Ureter (tissue), 1 donor: ENCODE measurements at regions not wholly inside any gene's neighbourhood (a gene's known extent, or its start where the extent isn't known, plus 50 kb on each side); places are given as distances from the start of the nearest gene placed in this dataset.
"Not testable (repeated sequence)": the region's sequence is repeated elsewhere in the genome, so short reads cannot be mapped to it uniquely, and the experiment has no call there.

Source experiments
- DNase-seq: peaks from one replicate; pipeline ENCODE4 v3.0.0-alpha.2; 2020; ENCODE audit warnings: low spot score
- donor health status: DM: yes; HTN: yes; CAD: no.

DNA sequence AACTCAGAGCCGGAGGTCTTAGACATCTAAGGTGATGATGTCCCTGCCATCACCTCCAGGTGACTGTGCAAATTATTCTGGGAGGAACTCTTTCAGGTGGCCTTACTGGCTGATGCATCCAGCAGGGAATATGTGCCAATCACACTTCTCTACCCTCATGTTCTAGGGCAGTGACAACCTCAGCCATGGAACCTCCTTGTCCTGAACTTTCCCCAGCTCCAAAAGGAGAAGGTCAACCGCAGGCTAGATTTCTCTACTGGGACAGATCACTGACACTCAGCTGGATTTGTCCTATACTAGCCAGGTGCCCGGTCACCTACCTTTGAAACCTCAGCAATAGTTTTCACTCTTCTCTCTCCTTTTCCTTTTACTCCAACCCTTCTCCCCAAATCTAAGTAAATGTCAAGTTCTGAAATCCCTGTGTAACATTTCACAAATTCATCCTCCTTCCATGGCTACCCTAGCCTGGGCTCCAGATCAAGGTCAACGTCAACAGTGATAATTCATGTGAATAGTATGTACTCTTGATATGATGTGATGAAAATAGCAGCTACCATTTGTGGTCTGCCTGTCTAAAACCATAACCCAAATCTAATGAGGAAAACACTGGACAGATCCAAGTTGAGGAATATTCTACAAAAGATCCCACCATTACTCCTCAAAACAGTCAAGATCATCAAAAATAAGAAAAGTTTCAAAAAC lies 115.0 kb upstream of the EGLN3 start:
- no peak for DNase-seq

DNA sequence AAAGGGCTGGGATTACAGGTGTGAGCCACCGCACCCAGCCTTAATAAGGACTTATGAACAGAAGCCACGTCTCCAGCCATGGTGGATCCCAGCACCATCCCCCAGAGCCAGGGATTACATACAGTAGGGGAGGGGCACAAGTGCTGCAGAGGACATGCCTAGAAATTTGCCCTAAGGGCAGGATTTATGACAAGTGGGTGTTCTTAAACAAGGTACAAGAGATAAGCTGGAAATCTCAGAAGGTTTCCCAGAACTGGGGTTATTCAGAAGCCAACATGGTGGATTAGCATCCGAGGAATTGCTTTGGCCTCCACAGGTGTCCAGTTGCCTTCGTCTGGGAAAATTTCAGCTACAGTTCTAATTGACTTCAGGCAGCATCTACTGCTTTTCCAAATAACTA lies 114.4 kb upstream of the EGLN3 start:
- DNase-seq = no peak

DNA sequence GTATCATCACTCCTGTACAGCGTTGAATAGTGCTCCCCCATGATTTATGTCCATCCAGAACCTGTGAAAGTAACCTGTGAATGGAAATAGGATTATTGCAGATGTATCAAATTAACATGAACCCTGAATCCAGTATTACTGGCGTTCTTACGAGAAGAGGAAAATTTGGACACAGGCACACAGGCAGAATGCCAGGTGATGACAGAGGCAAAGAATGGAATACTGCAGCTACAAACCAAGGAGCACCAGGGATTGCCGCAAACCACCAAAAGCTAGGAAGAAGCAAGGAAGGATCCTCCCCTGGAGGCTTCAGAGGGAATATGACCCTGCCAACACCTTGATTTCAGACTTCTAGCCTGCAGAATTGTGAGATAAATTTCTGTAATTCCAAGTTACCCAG lies 113.5 kb upstream of the EGLN3 start:
- peak; percentile 85 for DNase-seq

DNA sequence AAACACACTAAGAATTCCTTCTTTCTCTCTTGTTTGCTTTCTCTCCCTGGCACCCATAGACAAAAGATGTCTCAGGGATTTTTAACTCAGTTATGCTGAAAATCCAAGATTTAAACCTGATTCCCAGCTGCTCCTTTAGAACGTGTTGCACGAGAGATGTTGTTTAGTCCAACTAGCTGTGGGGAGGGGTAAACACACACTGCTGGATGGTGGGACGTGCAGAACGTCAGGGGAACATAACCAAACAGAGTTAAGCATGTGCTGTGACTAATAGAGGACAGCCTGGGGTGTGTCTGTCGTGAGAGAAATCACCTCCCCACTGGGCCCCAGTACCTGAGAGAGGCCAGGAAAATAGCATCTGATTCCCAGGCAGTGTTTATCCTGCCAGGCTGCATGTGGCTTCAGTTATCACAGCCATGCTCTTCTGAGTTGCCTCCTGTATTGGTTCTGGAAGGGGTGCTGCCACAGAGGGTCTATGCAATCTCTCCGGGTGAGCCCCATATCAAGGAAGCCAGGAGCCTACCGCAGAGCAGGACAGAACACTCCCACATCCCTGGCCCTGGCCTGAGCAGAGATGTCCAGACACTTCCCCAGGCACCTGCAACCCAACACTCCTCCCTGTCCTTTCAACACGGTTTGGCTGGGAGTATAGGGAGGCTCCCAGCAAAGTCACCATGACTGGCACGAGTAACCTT lies 112.7 kb upstream of the EGLN3 start:
- peak; percentile 69 for DNase-seq

DNA sequence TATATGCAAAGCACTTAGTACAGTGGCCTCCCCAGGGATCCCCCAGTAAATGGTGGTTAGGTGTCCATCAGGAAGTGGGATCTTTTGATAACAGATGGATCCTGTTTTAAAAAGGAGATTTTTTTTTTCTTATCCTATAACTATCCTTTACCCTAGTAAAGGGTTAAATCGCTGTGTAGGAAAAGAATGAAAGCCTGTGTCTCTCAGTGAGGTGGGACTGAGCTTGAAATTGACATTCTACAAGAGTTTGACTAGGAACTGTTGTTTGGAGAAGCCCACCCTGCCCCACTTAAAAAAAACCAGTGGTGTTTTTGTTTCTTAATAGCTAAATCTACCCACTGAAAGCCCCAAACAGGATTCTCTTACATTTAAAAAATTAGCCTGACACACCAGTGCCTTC lies 112.2 kb upstream of the EGLN3 start:
- no peak for DNase-seq

DNA sequence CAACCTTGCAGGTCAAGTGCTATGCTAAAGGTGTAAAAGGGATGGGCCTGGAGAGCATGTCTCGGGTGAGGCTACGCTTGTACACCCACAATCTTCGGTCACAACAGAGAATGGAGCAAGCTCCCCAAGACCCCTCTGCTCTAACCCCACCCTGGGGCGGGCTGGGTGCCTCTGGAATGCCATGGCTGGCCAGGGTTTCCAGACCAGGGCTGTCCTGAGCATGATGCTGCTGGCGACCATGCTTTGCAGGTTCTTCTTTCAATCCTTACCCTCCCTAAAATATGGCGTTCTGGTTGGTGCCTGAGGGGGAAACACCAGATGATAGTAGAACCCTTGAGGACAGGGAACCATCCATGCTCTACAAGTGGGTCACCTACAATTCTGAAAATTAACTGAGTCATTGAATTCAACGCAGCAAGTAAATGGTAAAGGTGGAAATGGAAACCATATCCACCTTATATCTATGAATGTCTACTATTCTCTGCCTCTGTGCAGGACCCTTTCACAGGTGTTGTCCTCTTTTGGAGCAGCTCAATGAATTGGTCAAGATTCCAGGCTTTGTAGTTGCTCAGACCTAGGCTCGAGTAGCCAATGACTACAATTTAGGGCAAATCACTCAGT lies 111.6 kb upstream of the EGLN3 start:
- no peak for DNase-seq

DNA sequence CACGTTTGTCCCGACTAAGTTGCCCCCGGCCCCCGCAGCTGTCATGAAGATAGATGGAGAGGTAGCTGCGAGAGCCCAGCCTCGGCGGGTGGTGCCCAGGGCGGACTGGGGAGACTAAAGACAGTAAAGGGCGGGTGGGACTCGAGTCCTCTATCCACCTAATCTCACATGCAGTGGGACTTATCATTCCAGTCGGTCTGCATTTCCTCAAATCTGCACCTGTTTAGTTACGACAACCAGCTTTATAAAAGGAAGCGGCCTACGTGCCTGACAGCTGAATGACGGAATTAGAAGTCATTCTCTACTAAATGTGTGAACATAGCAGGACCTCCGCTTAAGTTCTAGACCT lies 109.8 kb upstream of the EGLN3 start:
- no peak for DNase-seq

DNA sequence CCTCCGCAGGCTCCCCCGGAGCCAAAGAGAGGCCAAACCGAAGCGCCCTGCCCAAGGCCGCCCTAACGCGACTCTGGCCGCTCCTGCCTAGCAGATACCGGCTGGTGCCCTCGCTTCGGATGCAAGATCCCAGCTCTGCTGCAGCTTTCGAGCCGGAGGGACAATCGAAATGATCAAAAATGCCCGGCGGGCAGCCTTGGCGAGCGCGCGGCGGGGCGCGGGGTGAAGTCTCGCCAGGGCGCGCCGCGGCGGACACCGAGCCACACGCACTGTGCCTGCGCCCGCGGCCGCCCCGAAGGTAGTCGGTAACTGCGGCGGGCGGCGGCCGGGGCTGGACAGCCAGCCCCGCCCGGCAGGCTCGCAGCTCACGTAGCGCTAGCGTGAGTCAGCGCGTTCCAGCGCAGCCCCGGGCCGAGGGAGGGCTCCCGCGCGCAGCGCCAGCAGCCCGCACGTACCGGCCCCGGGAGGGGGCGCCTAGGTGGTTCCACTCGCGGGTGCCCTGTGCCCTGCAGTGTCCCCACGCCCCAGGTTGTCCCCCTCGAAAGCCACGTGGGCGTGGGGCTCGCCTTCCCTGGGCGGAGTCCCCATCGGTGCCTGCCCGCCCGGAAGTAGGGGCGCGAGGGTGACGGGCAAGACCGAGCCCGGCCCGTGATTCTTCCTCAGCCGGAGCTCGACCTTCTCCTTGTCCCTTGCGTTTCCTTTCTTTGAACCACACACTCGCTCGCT lies 109.2 kb upstream of the EGLN3 start:
- DNase-seq = peak; percentile 87

DNA sequence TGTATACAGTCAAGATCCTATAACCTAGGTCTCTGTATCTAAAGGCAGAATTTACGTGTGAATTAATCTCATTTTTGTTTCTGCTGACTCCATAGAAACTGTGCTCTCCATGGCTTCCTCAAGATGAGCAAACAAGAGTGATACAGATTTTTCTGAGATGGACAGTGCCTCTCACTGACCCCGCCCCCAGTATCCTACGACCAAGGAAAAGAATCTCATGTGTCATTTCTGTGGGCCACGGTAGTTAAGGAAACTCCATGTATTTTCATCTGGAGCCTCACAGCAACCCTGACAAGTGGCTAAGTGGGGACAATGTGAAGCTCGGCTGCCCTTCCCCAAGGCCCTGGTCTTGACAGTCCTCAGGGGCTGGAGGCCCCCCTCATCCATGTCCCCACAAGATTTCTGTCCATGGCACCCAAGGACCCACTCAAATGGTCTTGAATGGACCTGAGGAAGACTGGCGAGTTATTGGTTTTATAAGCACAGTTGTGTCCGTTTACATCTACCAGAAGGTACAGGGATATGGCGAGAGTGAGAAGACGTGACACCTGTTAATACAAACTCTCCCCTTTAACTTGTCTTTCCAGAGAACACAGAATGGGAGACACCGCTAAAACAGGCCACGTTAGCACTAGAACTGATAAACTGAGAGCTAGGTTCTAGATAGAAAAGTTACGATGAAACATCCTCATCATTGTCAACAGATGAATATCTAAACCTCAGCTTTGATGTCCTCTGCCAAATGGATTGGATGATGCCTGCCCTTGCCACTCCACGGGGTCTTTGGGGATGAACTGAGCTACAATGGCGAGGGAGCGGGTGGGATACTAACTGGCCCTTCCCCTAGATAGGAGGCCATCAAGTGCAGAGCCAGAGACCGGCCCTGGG lies 108.4 kb upstream of the EGLN3 start:
- no peak for DNase-seq

DNA sequence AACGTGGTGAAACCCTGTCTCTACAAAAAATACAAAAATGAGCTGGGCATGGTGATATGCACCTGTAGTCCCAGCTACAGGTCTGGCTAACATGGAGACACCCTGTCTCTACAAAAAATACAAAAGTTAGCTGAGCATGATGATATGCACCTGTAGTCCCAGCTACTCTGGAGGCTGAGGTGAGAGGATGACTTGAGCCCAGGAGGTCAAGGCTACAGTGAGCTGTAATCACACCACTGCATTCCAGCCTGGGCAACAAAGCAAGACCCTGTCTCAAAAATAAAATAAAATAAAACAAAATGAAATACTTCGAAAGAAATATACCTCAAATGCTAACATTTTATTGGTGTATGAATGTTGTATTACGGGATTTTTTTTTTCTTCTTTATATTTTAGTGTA lies 107.6 kb upstream of the EGLN3 start:
- no peak for DNase-seq

DNA sequence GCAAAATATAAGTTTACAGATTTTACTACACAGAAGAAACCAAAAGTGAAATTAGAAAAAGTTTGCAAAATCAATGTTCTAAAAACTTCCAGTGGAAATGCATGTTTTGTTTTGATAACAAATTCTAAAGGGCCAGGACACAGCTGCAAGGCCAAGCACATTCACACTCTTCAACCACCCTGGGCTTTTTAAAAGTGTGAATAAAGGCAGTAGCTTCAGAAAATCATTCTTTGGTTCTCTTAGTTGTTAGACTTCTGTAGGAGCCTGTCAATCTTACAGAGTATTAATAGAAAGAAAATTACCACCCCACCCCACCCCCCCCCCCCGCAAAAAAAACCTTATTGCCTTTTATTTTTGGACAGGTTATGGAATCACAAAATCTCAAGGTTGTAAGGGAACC lies 105.2 kb upstream of the EGLN3 start:
- no peak for DNase-seq

DNA sequence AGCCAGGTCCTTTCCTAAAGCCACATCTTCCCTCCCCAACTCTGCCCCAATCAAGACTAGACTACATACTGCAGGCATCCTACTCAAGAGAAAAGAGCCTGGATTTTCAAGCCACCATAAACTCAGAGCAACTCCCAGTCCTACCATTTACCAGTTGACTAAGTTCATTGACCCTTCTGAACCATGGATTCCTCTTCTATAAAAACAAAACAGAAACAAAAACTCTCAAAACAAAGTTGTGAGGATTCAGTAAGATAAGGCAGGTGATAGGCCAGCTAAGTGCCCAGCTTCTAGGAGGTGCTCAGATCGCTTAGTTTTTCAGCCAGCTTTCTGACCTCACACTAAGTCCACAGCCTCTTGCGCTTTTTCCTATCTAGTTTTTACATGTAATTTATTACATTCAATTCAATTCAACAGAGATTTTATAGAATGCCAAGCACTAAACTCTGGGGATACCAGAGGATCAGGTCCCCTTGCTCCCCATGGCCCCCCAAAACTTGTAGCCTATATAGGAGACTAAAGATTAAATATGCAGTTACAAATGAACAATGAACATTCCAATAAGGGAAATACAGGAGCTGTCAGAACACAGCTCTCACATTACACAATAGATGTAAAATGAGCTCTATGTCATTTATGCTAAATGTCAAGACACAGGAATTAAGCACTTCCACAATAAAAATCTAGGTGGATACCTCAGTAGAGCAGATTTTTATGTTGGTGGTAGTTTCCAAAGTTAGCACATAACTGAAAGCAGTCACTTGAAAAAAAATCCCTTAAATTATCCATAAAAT lies 104.5 kb upstream of the EGLN3 start:
- no peak for DNase-seq

DNA sequence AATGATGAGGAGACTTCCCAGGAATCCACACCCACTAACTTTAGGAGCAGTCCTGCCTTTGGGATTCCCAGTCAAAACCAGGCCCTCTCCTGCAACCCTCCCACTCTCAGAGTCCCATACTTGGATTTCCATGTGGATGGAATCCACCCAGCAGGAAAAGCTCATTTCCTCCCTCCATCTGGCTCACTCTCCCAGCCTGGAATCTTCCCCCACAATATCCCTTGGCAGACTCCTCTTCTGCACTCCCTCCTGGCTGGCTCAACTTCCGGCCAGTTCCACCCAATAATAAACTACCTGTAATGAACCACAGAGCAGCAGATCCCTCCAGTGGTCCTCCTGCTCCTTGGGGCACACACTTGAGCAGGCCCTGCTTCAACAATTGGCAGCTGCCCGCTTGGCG lies 102.8 kb upstream of the EGLN3 start:
- DNase-seq = no peak

DNA sequence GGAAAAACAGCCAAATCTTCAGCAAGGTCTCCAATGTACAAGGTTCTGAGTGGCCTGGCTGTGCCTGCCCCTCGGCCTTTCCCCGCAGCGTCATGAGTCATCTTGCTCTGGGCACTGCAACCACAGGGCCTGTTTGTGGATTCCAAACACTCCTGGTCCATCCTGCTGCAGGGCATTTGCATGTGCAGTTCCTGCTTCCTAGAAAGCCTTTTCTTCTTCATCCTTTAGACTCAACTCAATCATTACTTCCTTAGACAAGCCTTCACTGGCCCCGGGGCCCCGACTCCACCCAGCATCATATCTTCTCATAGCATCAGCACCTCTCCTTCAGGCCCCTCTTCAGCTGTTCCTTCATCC lies 101.8 kb upstream of the EGLN3 start:
- DNase-seq = no peak

DNA sequence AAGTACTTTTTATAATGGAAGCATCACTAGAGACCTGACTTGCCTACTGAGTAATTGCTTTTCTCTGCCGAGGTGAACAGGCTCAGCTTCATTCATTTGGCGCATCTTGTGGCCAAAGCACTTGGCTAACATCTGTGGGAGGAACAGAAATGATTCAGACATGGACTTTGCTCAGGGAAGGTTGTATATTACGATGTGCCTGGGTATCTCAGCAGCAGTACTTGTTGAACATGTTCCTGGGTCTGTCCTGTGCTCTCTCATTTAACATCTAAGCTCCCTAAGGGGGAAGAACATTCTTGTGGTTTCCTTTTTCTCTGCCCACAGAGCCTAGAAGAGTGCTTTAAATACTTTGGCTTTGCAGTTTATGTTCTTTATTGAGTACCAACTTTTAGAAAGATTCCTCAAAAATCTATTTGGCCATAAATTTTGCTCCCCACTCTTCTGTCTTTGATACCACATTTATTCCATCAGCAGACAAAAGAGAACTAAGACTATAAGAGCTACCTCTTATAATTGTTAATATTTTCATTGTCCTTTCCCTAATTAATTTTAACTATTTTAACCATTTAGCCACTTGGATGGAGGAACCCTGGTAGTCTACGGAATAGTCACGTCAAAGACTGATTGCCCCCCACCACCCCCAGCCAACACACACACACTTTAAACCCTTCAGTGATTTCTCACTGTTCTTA lies 101.2 kb upstream of the EGLN3 start:
- no peak for DNase-seq

DNA sequence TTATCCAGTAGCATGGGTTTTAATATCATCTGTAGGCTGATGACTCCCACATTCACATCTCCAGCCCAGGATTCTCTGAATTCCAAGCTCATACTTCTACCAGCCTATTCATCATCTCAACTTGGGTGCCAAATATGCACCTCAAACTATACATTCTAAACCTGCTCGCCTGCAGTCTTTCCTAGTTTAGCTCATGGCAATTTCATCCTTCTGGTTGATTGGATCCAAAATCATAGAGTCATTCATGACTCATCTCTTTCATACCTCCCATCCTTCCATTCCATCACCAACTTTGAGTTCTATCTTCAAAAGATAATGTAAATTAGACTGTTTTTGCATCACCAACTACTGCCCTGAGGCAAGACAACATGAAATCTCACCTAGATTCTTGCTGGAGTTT lies 99.7 kb upstream of the EGLN3 start:
- no peak for DNase-seq

DNA sequence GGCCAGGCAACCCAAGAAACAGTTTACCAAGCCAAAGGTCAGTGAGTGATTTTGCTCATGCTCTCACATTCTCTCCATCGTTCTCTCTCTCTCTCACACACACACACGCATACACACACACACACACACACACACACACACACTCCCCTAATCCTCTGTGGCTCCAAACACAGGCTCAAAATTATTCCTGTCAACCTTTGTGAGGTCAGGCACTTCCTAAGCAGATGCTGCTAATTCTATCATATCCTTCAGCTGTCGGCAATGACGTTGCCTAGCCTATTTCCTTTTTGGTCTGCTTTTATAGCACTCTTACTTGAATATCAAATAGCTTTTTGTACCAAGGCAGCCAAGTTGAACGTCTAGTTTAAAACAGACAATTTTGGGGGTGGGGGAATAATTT lies 98.9 kb upstream of the EGLN3 start:
- no peak for DNase-seq

DNA sequence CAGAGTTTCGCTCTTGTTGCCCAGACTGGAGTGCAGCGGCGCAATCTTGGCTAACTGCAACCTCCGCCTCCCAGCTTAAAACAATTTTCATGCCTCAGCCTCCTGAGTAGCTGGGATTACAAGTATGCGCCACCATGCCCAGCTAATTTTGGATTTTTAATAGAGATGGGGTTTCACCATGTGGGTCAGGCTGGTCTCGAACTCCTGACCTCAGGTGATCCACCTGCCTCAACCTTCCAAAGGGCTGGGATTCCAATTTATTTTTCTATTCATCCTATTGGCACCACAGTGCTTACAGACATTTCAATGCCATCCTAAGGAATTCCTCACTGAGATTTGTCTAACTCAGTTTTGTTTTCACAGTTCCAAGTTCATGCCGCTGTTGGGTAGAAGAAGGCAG lies 98.3 kb upstream of the EGLN3 start:
- not testable (repeated sequence) for DNase-seq

DNA sequence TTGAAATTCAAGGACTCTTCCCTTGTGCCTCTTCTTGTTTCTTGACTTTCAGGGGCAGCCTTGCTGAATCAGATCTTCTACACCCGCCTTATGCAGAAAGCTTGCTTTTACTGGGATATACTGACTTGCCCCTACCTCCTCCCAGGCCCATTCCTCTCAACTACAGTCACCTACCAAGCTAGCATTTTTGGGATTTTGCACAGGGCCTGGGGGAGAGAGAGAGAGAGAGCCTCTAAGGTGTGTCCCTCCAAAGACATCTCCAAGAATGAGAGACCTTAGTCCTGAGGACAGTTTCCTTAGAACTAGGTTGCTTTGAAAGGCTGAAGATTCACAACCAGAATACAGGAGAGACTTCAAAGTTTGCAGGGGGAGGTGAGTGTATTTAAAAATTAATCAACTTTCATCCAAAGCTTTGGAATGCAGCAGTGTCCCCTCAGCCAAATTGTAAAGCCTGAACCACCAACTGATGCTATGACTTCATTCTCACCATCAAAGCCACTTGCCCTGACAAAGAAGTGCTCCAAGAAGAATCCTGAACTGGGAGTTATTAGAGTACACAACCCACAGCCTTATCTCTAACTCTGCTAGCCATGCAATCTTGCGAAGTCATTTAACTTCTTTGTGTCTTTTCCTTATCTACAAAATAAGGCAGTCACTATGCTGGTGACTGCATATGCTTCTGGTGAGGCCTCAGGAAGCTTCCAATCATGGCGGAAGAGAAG lies 96.1 kb upstream of the EGLN3 start:
- DNase-seq = no peak
